NCI-H2171 treated with DMSO at 0.1 percent for 48 hours (cell line): ENCODE measurements at regions not wholly inside any gene's neighbourhood (a gene's known extent, or its start where the extent isn't known, plus 50 kb on each side); places are given as distances from the start of the nearest gene placed in this dataset.

ENCODE experiments used
- DNase-seq: peaks from one replicate; lab custom pipeline; 2025; lab: John Stamatoyannopoulos, UW

DNA sequence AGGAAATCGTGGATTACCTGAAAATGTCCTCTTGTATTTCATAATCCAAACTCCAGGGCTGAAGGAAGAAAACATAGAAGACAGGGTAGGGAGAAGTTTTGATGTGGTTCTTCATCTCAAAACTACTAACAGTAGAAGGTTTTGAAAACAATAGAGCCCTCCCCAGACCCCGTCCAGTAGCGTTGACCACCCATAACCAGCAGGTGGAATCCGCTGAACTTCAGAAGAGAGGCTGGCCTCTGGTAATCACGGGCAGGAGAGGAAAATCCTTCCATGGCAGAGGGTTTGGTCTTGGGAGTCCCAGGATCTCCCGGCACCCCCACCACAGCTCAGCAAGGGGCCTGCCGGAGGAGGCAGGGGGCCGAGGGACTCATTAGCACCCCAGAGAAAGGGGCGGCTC, 333.4 kb upstream of the RNF32 start:
- DNase-seq: no peak

DNA sequence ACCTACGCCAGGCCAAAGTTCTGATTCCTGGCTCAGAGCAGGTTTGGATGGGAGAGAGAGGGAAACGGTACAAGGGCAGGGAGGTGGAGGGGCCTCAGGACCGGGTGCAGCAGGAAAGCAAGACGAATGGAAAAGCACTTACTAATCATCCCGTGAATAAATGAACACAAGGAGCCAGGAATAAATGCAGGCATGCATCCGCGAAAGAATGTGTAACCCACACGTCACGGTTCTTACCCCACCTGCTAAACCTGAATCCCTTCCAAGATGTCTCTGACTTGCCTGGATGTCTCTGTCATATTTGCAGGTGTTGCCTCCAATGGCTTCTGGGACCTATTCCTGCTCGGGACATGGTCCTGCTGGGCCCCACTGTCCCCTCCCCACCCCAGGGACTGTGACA, 335.2 kb upstream of the RNF32 start:
- no peak for DNase-seq

DNA sequence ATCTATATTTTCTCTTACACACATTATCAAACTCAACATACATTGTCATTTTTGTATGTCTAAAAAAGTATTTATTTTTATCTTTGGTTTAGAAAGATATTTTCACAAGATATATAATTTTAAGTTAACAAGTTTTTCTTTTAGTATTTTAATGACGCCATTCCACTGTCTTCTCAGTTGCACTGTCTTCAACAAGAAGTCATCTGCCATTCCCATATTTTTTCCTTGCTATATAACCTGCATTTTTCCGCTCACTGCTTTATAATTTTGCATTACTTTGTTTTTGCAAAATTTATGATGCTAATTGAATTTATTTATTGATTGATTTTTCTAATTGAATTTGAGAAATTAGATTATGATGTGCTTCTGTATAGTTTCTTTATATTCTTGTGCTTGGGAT, 357.8 kb upstream of the RNF32 start:
- DNase-seq: no peak

DNA sequence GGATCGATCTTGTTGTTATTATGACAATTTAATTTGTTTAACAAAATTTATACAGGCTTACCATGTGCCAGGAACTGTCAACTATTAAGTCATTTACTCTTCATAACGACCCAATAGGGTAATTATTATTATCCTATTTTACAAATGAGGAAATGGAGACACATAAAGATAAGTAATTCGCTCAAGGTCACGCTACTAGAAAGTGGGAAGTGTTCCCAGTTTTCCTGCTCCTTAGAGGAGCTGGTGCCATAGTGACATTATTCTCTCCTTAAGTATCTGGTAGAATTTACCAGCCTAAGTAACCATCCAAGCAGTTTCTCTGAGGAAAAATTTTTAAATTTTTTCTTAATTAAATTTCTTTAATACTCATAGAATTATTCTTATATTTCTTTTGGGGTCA, 360.9 kb upstream of the RNF32 start:
- no peak for DNase-seq

DNA sequence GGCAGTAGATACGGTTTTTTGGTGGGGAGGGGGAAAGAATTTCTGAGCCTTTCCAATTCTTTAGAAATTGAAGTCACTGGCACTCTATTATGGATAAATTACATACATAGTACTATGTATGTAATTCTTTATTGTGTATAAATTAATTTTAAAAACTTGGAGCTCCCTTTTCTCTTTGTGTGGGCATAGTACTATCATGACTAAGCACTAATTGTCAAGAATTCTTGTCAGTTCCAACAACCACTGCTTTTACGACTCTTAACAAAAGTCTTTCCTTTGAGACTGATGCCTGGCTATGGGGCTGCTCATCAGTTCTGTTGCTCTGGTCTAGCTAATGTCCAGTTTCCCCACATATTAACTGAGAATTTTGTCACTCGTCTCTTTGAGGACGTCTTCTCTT, 365.3 kb upstream of the RNF32 start:
- no peak for DNase-seq

DNA sequence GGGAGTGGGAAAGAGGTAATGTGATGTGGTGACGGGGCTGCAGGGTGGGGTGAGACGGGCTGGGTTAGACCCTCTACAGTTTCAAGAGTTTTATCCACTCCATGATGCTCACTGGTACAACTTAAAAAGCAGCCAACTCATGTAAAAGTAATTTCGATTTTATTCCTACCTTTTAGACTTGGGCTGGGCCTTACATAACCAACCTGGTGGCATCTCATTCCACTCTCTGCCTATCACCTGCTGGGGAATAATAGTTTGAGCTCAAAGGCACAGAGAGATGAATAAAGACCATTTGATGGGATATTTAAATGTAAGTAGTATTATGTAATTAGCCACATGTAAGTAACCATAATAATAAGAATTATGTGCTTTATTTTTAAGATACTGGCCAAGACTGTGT, 366.0 kb upstream of the RNF32 start:
- no peak for DNase-seq

DNA sequence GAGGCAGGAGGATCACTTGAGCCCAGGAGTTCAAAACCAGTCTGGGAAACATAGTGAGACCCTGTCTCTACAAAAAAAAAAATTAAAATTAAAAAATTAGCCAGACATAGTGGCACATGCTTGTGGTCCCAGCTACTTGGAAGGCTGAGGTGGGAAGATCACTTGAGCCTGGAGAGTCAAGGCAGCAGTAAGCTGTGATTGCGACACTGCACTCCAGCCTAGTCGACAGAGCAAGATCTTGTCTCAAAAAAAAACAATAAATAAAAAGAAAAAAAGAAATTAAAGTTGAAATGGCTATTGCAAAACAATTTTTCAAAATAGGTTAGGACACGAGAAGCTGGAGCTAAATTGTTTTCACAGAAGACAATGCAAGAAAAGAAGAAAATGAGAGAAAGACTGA, 379.0 kb upstream of the RNF32 start:
- DNase-seq: no peak

DNA sequence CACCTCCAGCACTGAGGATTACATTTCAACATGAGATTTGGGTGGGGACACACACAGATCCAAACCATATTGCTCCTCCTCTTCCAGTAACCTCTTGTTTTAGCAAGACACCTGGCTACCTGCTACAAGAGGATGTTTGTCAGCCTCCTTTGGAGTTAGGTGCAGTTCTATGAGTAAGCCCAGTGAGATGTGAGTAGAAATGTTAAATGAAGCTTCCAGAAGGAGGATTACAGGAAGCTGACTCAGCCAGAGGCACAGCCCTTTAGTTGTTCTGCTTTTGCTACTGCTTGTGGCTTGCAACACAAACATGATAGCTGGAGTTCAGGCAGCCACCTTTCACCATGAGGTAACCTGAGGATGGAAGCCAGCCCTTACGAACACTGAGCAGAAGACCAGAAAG, 382.7 kb upstream of the RNF32 start:
- DNase-seq: no peak

DNA sequence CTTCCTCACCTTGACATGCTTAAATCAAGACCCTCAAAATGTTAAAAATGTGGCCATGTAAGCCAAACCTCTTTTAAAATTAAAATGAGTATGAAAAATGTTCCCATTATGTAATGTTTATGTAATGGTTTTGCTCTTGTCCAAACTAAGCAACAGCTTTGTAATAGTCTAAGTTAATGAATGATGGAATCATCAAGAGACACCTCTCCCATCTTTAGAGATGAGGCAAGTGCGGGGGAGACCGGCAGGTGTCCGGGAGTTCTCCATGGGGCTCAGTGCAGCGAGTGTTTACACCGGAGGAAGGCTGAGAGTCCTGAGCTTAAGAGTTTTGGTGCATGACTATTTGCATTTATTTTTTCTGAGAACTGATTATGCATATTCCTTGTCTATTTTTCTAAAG, 384.9 kb upstream of the RNF32 start:
- DNase-seq: no peak

DNA sequence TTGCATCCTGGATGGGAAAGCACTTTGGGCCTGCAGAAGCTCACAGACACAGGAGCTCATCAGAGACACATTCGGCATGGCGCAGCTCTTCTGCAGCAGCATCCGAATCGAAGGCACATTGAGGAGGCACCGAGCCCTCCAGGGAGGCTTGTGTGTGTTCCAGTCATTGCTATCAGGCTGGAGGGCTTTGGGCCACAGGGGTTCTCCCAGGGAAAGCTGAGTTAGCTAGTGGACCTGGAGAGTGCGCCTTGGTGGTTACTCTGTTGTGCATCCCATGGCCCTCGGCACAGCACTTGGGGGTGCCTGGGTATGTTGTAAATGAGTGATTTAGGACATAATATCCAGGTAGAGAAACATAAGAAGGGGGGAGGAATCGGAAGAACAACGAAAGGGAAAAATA, 388.7 kb upstream of the RNF32 start:
- no peak for DNase-seq

DNA sequence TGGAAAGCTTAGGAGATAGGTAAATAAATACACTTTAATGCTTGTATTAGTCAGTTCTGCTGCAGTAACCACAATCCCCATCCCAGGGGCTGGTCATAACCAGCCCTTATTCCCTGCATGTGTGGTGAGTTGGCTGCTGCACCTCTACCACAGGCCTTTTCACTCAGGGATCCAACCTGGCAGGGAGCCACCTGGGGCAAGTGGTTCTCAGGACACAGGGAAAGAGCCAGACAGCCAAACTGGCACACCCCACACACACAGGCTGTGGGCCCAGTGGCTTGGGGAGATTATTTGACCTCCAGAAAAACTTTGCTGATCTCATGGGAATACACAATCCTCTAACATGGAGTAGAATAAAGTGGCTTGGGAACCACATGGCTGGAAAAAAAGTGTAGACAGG, 400.0 kb upstream of the RNF32 start:
- DNase-seq: no peak

DNA sequence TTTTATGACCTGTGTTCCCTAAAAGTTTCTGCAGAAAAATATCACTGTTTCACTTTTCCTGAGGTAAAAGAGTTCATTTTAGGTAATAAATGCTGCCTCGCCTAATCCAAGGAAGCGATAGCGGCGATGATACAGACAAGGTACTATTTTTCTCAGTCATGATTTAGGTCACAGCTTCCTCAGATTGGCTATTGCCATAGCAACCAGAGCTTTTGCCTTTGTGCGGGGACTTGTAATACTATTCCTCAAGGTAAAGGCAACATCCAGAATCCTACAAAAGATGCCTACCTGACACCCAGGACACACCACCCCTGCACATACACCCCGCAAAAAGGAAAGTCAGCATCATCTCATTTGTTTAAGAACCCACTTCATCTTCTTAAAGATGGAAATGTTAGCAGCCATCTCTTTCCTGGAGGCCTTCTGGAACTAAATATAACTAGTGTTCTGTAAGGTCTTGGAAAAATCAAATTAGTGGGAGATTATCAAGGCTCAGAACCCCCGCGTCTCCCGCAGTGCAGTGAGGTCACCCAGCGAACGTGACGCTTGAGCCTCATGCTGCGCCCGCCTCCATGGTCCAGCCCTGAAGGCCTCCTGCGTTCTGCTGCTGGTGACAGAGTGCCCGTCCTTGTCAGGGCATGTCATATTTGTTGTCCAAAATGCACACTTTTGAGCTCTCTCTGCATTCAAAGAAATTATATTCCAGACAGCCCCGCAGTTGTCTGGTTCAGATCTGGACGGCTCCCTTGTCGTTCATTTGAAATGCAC, 402.0 kb upstream of the RNF32 start:
- no peak for DNase-seq

DNA sequence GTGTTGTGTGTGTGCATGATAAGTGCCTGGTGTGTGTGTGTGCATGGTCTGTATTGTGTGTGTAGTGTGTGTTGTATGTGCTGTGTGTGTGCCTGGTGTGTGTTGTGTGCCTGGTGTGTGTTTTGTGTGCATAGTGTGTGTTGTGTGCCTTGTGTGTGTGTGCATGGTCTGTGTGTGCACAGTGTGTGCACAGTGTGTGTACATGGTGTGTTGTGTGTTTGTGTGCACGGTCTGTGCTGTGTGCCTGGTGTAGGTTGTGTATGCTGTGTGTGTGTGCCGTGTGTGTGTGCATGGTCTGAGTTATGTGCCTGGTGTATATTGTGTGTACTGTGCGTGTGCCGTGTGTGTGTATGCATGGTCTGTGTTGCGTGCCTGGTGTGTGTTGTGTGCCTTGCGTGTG, 403.0 kb upstream of the RNF32 start:
- DNase-seq: no peak

DNA sequence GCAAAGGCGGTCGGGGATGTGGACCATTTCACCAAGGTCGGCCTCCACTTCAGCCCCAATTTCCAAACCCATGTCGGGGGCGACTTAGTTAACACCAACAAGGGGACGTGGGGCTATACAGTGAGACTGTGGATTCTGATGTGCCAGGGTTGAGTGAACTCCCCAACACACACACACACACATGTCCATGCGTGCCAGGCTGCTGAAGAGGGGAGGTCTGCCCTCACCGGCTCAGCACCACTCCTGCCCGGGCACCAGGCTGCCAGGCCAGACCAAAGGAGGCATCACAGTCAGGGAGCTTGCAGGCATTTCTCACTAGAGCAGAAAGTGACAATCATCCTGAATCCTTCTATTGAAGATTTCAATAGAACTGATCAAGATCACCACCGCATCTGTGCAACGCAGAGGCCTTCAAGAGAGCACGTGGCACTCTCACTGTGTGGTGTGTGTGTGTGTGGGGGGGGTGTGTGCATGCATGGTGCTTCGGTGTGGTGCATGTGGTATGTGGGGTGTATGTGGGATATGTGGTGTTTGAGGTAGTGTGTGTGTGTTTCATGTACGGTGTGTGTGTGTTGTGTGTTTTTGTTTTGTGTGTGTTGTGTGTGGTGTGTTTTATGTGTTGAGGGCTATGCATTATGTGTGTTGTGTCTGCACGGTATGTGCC, 403.5 kb upstream of the RNF32 start:
- DNase-seq: no peak

DNA sequence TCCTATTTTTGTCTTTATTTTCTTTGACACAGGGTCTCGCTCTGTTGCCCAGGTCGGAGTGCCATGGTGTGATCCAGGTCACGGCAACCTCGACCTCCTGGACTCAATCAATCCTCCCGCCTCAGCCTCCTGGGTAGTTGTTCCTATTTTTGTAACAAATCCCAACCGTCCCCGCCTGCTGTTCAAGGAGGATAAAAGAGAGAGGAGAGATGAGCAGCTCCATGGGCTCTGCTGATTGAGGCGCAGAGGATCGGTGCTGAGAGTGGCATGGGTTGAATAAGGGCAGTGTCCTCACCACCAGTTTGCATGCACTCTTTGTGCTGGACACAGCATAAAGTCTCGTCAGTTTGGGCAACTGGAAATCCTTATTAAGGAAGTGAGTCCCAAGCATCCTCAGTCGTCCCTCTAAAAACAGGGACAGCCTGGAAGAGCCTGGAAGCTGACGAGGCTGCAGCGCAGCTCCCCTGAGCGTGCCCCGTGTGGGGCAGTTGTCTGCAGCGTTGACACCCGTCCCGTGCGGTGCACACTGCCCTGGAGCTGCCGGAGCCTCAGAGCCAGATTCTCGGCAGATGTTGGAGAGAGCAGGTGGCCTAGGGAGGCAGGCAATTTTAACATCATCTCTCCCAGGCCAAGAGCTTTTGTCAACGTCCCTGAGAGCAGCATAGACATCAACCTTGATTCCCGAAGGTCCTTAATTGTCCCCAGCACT, 404.2 kb upstream of the RNF32 start:
- DNase-seq: no peak

DNA sequence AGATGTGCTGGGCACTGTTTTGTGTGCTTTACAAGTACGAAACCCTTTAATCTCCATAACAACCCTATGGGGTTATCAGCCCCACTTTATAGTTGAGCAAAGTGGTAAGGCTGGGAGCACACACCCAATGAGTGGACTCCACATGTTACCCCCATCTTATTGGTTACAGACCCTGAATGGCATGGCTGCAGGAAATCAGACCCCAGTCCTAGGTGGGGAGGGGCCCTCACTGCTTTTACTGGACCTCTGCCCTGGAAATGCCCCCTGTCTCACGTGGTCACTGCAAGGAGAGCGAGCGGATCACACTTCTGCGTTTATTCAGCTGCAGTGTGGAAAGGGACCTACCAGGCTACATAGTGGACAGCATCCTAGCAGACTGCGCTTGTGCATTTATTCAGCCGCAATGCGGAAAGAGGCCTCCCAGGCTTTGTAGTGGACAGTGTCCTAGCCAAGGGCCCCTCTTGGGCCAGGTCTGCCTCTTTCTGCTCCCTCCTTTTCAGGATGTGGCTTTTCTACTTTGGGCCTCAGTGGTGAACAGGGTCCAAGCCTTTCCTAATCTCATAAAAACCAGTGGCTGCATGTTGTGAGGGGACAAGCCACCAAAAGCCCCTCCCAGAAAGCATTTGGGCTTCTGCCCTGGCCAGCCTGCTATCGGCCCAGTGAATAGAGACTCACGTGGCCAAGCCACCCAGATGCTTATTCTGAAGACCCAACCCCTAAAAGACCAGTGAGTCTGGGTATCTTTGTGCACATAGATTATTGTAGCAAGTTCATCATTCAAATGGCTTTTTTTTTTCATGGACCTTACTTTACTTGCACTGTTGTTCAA, 405.7 kb upstream of the RNF32 start:
- no peak for DNase-seq

DNA sequence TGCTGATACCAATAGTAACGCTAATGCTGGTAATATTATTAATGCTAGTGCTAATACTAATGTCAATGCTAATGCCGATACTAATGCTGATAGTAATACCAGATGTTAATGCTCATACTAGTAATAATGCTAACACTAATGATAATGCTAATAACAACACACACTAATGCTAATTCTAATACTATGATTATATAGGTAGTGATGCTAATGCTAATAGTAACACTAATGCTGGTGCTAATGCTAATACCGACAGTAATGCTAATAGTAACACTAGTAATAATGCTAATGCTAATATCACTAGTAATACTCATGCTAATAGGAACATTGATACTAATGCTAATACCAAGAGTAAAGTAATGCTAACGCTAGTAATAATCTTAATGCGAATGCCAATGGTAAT, 406.4 kb upstream of the RNF32 start:
- no peak for DNase-seq

DNA sequence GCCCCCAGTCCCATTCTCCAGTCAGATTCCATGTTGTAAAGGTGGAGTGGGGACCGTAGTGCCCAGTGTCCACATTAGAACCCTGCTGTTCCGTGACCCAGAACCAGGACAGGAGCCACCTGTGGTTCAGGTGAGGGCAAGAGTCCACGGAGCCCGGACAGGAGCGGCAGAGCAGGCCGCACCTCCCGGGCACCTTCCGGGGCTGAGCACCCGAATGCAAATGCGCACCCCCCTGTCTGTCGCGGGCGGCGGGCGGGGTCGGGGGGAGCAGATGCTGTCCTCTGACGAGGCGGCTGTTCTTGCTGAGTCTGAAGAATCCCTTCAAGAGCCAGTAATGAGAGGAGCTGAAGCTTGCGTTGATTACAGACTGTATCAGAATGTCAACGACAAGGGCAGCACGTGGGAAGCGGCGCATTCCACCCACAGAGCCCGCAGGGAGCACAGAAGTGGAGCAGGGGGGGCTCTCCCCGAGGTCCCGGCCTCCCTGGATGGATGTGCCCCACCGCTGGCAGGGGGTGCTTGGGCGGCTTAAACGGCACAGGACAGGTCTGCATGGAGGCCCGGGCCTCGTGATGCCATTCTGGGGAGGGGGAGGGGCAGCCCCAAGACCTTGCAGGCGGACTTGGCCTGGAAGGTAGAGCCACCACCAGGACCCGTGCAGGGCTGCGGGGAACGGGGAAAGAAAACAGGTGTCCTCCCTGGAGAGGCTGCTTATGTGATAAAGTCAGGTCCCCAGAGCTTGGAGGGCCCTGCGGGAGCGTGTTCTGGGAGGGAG, 407.5 kb upstream of the RNF32 start:
- DNase-seq: no peak

DNA sequence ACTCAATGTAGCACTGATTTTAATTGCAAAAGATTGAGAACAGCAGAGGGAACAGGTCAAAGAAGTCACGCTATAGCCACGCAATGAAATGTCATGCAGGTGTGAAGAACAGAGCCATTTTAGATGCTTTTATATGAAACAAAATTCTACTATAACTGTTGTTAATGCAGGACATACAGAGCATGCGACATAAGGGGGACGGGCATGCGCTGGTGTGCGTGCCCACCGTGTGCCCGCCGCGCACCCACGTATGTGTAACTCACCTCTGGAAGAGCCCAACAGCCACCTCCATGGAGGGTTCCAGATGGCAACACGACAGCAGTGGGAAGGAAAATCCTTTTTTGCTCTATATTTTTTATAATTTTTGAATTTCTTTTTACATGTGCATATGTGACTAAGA, 410.0 kb upstream of the RNF32 start:
- no peak for DNase-seq

DNA sequence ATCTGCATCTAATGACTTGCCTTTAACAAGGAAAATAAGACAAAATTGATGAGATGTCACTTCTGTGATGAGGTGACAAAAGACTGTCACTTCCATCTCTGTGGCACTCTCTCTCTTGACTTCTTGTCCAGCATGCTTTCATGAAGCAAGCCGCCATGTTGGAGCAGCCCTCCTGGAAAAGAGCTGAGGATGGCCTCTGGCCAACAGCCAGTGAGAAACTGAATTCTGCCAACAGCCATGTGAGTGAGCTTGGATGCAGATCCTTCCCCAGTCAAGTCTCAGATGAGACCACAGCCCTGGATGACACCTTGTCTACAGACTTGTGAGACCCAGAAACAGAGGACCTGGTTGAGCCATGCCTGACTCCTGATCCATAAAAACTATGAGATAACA, 412.6 kb upstream of the SHH start:
- no peak for DNase-seq

DNA sequence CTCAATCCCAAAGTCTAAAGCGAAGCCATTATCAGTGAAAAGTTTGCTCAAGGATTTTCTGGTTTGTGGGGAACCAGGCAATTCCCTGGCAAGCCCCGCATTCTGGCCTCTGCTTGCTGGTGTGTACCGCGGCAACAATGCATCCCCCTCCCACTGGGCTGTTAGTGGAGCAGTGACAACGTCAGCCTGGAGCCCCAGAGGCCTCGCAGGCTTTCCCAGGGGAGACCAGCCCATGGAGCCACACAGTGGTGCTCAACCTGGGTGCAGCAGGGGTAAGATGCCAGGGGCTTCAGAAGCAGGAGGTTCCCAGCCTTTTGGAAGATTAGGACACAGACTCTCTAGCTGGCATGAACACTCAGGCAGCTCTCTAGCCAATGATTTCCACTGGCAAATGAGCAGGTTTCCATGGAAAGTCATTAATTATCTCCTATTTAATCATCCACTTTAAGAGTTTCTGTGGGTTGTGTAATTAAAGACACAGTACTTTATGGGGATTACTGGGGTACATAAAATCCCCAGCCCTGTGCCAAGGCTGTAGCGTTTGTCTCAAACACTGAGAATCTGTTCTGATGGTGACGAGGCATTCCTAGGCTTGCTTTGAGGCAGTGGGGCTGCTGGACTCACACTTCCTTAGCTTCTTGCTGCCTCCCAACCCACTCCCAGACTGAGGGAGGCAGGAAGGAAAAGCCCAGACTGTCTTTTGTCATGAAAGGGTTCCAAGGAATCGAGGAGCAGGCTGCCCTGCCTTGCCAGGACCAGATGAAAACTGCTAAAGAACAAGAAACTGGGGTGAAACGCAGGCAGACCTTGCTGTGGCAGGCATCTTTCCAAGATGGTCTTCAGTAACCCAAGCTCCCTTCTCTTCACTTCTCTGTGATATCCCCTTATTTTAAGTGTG, 411.9 kb upstream of the SHH start:
- no peak for DNase-seq
